ENCODE measurements at regions not wholly inside any gene's neighbourhood (a gene's known extent, or its start where the extent isn't known, plus 50 kb on each side); places are given as distances from the start of the nearest gene placed in this dataset.

DNA sequence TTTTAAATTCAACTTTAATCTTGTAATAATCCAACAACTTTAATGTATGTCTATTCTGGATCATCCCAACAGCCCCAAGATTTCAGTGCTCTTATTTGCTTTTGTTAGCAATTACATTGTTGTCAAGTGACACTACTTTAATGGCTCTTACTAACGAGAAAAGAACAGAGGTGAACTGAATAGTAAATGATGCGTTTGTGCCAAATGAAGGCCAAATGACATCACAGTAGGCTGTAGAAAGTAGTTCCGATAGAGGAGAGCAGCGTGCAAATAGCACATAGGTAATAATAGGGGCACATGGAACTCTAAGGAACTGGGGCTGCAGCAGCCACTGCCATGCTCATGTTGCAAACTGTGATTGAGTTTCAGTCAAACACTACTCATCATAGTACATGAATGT is 301.9 kb downstream of the LMX1A start:
- TF ChIP-seq, protein P1, sequence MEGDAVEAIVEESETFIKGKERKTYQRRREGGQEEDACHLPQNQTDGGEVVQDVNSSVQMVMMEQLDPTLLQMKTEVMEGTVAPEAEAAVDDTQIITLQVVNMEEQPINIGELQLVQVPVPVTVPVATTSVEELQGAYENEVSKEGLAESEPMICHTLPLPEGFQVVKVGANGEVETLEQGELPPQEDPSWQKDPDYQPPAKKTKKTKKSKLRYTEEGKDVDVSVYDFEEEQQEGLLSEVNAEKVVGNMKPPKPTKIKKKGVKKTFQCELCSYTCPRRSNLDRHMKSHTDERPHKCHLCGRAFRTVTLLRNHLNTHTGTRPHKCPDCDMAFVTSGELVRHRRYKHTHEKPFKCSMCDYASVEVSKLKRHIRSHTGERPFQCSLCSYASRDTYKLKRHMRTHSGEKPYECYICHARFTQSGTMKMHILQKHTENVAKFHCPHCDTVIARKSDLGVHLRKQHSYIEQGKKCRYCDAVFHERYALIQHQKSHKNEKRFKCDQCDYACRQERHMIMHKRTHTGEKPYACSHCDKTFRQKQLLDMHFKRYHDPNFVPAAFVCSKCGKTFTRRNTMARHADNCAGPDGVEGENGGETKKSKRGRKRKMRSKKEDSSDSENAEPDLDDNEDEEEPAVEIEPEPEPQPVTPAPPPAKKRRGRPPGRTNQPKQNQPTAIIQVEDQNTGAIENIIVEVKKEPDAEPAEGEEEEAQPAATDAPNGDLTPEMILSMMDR (IDR thresholded peaks at IDR 0.05; ENCODE audit: extremely low read depth in 1 of 2, insufficient read depth in 1 of 2, low read depth in 1 of 2, low read length in 2 of 2): no peak
- TF ChIP-seq POLR2A (IDR thresholded peaks at IDR 0.05; ENCODE audit: low read depth, low read length) (no peak), GATA2 (IDR thresholded peaks at IDR 0.05; ENCODE audit: insufficient read depth, insufficient read length, low read depth, low read length) (no peak), EZH2 (IDR thresholded peaks at IDR 0.05; ENCODE audit: borderline replicate concordance, low read depth, low read length, severe bottlenecking) (no peak), FOS (IDR thresholded peaks at IDR 0.05; ENCODE audit: borderline replicate concordance, insufficient read depth, low read length) (no peak)
- TF ChIP-seq, protein P2, sequence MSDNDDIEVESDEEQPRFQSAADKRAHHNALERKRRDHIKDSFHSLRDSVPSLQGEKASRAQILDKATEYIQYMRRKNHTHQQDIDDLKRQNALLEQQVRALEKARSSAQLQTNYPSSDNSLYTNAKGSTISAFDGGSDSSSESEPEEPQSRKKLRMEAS (IDR thresholded peaks at IDR 0.05; ENCODE audit: insufficient read depth, insufficient read length): no peak

Measured in endothelial cell of umbilical vein (primary cell).